RPMI8226 (cell line): ENCODE measurements at regions not wholly inside any gene's neighbourhood (a gene's known extent, or its start where the extent isn't known, plus 50 kb on each side); places are given as distances from the start of the nearest gene placed in this dataset.

Source experiments
- DNase-seq: peaks from one replicate; pipeline ENCODE4 v3.0.0-alpha.2; 2015

GRCh38 chr5:110038297-110038997, 348.7 kb downstream of the MAN2A1 start:
- no peak for DNase-seq

- DNase-seq, result no peak
These were observed 350.5 kb downstream of the MAN2A1 start for GRCh38 chr5:110040178-110040577.

- no peak for DNase-seq
These were observed 353.3 kb downstream of the MAN2A1 start for GRCh38 chr5:110043025-110043424.

GRCh38 chr5:110045158-110045557, 355.4 kb downstream of the MAN2A1 start:
- no peak for DNase-seq

- DNase-seq, result no peak
These were observed 358.8 kb downstream of the MAN2A1 start for GRCh38 chr5:110048491-110048890.

- DNase-seq, result no peak
These were observed 360.1 kb downstream of the MAN2A1 start for GRCh38 chr5:110049816-110050215.

- no peak for DNase-seq
These were observed 361.1 kb downstream of the MAN2A1 start for GRCh38 chr5:110050640-110051345.

GRCh38 chr5:110053205-110053604, 363.5 kb downstream of the MAN2A1 start:
- DNase-seq, result no peak

- peak; percentile 51 for DNase-seq
These were observed 364.1 kb downstream of the MAN2A1 start for GRCh38 chr5:110053824-110054223.

GRCh38 chr5:110054240-110054639, 364.5 kb downstream of the MAN2A1 start:
- DNase-seq, result peak; percentile 98

- no peak for DNase-seq
These were observed 365.6 kb downstream of the MAN2A1 start for GRCh38 chr5:110055302-110055701.

- no peak for DNase-seq
These were observed 366.9 kb downstream of the MAN2A1 start for GRCh38 chr5:110056580-110057114.

- no peak for DNase-seq
These were observed 368.4 kb downstream of the MAN2A1 start for GRCh38 chr5:110058175-110058574.

GRCh38 chr5:110062246-110062645, 372.5 kb downstream of the MAN2A1 start:
- no peak for DNase-seq

- no peak for DNase-seq
These were observed 374.2 kb downstream of the MAN2A1 start for GRCh38 chr5:110063640-110064602.

- DNase-seq, result no peak
These were observed 375.0 kb downstream of the MAN2A1 start for GRCh38 chr5:110064603-110065268.

- DNase-seq, result no peak
These were observed 381.1 kb downstream of the MAN2A1 start for GRCh38 chr5:110070836-110071235.

- no peak for DNase-seq
These were observed 382.9 kb downstream of the MAN2A1 start for GRCh38 chr5:110072651-110073050.

GRCh38 chr5:110073534-110073933, 383.8 kb downstream of the MAN2A1 start:
- no peak for DNase-seq

GRCh38 chr5:110075656-110076055, 385.9 kb downstream of the MAN2A1 start:
- no peak for DNase-seq

GRCh38 chr5:110077147-110077546, 387.4 kb downstream of the MAN2A1 start:
- DNase-seq, result no peak

GRCh38 chr5:110082194-110082593, 392.5 kb downstream of the MAN2A1 start:
- no peak for DNase-seq

- no peak for DNase-seq
These were observed 393.1 kb downstream of the MAN2A1 start for GRCh38 chr5:110082863-110083262.
